Body of pancreas (tissue), 4 donors: ENCODE measurements at regions not wholly inside any gene's neighbourhood (a gene's known extent, or its start where the extent isn't known, plus 50 kb on each side); places are given as distances from the start of the nearest gene placed in this dataset.

ENCODE experiments used
- POLR2A ChIP-seq, 3 donors: fragments of 450-650 bp; IDR thresholded peaks; one replicate each; pipeline ENCODE4 v1.6.1; 2016; ENCODE audit warnings: antibody characterized with exemption in 3 of 3, mild to moderate bottlenecking in 2 of 3
- TF ChIP-seq, protein P1 (sequence below), 7 experiments: fragments of 450-650 bp in 4 of 7; fragments of 200-600 bp in 3 of 7; sonication (generic) in 3 of 7; IDR thresholded peaks; one replicate each; pipeline ENCODE4 v1.5.1; 2016 to 2019; ENCODE audit warnings: antibody characterized with exemption in 7 of 7

- TF ChIP-seq, protein P1, sequence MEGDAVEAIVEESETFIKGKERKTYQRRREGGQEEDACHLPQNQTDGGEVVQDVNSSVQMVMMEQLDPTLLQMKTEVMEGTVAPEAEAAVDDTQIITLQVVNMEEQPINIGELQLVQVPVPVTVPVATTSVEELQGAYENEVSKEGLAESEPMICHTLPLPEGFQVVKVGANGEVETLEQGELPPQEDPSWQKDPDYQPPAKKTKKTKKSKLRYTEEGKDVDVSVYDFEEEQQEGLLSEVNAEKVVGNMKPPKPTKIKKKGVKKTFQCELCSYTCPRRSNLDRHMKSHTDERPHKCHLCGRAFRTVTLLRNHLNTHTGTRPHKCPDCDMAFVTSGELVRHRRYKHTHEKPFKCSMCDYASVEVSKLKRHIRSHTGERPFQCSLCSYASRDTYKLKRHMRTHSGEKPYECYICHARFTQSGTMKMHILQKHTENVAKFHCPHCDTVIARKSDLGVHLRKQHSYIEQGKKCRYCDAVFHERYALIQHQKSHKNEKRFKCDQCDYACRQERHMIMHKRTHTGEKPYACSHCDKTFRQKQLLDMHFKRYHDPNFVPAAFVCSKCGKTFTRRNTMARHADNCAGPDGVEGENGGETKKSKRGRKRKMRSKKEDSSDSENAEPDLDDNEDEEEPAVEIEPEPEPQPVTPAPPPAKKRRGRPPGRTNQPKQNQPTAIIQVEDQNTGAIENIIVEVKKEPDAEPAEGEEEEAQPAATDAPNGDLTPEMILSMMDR (IDR thresholded peaks at IDR 0.05): no peak
- no peak for TF ChIP-seq POLR2A (IDR thresholded peaks at IDR 0.05)
These were observed 63.9 kb upstream of the ARHGEF7 start for GRCh38 chr13:111051041-111051725.
